DMS79 (cell line): ENCODE measurements at regions not wholly inside any gene's neighbourhood (a gene's known extent, or its start where the extent isn't known, plus 50 kb on each side); places are given as distances from the start of the nearest gene placed in this dataset.
"Not testable (repeated sequence)": the region's sequence is repeated elsewhere in the genome, so short reads cannot be mapped to it uniquely, and the experiment has no call there.

Experiments used
- DNase-seq: peaks from one replicate; lab custom pipeline; 2025; lab: John Stamatoyannopoulos, UW

DNA sequence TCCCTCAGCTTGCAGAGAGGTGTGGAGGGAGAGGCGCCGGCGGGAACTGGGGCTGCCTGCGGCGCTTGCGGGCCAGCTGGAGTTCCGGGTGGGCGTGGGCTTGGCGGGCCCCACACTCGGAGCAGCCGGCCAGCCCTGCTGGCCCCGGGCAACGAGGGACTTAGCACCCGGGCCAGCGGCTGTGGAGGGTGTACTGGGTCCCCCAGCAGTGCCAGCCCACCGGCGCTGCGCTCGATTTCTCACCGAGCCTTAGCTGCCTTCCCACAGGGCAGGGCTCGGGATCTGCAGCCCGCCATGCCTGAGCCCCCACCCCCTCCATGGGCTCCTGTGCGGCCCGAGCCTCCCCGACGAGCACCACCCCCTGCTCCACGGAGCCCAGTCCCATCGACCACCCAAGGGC, 133.5 kb upstream of the NRP1 start:
- not testable (repeated sequence) for DNase-seq

DNA sequence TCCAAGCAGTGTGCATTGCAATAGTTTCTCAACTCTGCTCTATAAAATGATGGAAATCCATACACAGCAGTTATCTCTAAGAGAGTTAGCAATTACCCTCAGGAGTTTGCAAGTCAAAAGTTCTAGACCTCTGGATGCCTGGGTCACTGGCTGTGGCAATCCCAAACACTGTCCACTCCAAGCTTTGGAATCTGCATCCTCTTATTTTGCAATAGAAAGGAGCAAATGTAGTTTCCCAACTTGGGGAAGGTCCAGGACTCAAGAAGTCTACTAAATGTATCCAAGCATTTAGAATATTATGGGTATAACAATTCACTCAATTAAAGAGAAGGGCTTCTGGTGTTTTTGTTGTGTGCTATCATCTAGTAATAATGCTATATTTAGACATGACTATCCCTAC, 131.3 kb upstream of the NRP1 start:
- DNase-seq: no peak

DNA sequence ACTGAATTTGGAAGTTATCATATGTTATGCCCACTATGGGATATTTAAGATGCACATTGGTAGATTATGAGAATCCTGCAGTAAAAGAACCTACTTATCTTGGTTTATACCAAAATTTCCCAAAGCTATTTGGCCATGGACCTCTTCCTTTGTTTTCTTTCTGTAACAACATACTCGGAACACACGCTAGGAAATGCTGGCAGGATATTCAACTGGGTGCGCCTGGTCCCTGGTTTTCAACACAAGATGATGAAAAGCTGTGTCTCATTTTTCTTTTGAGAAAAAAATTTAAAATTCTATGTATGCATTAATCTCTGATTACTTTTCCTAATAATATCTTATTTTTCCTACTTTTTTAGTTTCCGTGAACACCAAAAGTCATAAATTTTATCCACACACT, 128.5 kb upstream of the NRP1 start:
- DNase-seq: no peak

DNA sequence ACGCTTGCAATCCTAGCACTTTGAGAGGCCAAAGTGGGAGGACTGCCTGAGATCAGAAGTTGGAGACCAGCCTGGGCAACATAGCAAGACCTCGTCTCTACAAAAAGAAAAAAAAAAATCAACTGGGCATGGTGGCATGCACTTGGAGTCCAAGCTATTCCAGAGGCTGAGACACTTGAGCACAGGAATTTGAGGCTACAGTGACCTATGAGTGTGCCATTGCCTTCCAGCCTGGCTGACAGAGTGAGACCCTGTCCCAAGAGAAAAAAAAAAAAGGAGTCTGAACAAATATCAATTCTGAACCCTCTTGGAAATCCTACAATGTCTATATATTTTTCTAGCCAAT, 126.8 kb upstream of the NRP1 start:
- DNase-seq: no peak

DNA sequence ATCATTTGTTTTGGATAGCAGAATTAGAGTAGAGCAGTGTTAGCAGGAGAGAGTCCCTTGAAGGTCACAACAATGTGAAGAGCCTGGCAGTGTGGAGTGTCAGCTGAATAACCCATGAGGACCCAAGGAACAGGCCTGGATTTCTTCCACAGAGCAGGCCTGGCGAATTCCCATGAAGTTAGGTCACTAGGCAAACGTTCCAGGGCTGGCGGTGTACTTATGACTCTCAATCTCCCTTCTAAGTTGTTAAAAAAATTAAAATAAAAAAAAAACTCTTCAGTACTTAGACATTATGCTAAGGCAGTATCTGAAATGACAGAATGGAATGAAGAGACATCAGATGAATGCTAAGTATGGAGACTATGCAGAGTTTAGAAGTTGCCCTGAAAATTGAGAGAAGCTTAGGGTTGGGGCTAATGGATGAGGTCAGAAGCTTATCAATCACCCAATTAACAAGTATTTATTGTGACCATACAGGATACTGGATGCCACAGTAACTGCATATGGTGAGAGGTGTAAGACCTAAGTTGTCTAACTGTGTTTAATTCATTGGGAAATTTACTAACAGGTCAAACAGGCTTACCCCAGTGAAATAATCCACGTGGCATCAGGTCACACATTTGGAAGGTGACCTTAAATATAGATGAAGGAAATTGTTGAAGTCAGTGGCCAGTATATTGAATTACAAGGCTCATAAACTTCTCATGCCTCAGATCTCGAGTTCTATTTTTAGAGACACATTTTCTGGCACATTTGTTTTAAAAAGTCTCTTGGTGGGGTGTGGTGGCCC, 126.2 kb upstream of the NRP1 start:
- no peak for DNase-seq

DNA sequence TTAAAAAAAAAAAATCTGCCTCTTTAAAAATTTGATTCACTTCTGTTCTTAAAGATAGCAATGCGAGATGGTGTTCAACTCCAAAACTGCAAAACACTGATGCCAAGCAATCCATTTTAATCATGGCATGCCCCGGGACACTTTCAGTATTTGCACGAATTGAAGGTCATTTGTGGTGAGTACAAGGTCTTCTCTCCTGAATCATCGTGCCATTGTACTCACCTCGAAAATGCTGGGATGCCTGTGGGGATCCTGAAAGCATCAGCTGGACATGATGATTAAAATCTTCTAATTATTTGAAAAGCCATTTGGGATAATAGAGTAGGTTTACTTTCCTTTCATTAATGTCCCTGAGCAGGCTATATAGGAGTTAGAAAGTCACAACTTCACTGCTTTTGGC, 125.1 kb upstream of the NRP1 start:
- DNase-seq: no peak

DNA sequence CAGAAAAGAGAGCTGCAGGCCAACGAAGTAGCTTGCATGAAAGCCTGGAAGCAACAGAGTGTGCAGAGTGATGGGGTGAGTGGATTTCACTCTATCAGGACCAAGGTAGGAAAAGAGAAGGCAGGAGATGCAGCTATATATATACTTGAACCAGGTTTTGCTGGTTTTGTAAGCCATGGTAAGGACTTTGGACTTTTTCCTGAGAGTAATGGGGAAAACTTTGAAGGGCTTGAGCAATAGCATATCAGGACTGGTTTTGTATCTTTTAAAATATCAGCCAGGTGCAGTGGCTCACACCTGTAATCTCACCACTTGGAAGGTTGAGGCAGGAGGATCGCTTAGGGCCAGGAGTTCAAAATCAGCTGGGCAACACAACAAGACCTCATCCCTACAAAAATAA, 120.6 kb upstream of the NRP1 start:
- DNase-seq: no peak

DNA sequence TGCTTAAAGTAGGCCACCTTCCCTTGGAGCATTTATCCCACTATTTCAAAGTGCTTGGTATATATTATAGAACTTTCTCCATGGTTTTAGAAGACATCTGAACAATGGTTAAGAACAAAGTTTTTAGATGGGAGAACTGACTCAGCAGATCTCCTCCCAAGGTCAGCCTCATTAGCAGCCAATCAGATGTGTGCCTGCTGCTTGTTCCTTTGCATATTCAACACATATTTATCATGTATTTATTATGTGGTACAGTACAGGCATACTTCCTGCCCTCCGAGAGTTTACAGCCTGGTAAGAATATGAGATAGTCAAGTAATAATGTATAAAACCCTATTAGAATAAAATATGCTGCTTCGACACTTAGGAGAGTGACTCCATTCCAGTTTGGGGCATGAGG, 120.1 kb upstream of the NRP1 start:
- no peak for DNase-seq

DNA sequence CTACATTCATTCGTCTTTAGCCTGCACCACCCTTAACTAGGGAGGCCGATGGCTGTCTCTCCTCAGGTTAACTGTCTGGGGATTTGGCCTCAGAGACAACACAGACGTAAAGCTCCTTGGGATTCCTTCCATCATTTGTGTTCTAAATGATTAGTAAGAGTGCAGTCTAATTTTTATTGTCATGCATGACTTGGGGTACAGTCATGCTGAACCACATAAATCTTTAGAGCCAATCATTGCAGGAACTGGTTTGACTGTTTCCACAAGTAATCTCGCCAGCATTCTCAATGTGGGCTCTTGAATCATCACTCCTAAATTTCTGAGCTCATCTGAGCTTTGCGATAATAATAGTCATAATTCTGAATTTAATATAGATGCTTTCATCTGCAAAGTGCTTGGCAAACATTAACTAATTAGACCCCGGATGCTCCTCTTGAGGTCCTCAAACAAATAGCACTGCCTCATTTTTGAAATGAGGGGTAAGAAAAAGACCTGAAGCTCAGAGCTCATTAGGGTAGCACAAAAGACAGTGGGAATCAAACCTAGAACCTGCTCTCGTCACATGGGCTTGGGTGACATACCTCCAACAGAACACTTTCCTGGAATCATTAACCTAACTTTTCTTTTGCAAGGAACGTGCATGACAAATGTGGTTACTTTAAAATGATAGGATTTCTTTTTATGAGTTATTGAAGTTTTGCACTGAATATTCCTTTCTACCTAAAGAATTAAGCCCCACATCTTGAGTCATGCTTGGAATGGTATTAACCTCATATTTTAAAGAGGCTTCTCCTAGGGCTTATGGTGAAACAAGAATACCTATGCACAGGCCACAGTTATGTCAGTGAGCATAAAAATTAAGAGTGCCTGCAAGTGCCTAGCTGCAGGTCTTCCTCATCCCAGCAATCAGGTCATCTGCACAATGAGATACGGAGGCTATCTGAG, 118.9 kb upstream of the NRP1 start:
- DNase-seq: peak; percentile 70

DNA sequence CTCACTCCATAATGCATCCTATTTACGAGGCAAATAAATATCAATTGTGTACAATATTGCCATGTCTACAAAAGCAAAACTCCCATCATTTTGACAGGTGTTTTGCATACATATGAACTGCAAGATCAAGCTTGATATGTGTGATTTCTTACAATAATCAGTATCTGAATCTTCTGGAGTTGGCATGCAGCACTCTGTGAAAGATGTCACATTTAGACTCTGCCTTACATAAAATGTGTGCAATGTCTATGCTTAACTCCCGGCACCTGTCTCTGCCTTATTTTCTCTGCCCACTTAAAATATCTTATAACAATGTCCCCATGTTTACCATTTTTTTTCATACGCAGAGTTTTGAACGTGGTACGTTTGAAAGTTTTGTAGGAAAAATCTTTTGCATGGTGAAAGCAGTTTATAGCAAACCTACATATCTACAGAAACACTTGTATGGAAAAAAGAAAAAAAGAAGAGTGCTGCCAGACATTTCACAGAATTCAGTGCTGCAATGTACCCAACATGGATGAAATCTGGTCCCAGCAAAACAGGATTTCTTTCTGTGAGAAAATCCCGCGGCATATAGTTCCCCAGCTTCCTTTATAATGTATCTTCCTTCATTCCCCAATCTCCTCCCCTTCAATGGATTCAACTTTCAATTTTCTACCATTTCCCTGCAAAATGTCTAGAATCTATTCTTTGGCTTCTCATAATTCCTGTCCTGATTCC, 114.1 kb upstream of the NRP1 start:
- no peak for DNase-seq

DNA sequence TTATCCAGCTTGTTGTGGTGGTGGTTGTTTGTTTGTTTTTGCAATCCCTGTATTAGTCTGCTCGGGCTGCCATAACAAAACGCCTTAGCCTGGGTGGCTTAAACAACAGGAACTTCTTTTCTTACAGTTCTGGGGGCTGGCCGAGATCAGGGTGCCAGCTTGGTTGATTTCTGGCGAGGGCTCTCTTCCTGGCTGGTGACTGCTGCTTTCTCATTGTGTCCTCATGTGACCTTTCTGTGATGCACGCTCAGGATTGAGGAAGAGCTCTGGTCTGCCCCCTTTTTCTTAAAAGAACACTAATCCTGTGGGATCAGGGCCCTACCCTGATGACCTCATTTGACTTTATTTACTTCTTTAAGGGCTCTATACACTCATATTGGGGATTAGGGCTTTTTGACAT, 107.1 kb upstream of the NRP1 start:
- no peak for DNase-seq

DNA sequence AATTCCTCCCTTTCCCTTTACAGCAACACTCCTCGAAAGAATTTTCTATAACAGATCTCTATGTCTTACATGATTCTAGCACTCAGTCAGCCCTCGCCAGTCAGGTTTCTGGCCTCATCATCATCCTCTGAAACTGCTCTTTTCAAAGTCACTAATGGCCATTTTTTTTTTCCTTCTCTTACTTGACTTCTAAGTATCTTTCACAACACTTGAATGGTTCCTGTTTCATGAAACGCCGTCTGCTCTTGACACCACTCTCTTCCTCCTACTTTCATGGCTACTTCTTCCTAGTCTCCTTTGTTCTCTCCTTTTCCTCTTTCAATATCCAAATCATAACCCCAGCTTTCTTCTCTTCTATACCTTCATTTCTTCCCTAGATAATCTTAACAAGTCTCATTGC, 100.5 kb upstream of the NRP1 start:
- DNase-seq: no peak

DNA sequence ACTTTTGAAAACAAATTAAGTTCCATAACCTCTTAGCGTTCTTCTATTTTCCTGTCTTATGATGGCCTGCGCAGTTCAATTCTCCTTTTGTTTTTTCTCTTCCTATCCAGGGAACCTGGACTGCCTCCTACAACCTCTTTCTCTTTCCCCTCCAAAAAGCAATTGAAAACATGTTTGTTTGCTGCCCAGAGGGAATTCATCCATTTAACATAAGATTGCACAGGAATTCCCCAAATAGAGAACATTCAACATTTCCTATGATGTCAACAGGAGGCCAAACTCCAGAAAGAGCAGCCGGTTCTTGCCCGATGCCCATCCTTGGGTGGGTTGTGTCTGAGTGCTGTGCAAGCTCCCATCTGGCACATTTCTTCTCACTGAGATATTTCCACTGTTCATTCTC, 94.2 kb upstream of the NRP1 start:
- DNase-seq: no peak

DNA sequence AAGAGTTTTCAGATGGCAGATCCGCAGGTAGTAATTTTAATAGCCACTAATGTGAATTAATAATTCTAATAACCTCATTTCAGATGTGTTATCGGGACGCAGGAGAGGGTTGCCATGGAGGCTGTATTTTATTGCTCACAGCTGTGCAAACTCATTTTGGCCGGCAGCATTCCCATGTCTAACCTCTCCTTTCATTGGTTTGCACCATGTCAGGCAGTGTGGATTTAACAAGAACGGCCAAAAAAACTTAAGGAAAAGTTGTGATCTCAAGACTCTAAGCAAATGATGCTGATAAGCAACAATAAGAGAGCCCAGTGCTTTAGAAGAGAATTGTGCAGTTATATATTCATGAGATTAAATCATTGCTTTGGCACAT, 88.7 kb upstream of the NRP1 start:
- no peak for DNase-seq

DNA sequence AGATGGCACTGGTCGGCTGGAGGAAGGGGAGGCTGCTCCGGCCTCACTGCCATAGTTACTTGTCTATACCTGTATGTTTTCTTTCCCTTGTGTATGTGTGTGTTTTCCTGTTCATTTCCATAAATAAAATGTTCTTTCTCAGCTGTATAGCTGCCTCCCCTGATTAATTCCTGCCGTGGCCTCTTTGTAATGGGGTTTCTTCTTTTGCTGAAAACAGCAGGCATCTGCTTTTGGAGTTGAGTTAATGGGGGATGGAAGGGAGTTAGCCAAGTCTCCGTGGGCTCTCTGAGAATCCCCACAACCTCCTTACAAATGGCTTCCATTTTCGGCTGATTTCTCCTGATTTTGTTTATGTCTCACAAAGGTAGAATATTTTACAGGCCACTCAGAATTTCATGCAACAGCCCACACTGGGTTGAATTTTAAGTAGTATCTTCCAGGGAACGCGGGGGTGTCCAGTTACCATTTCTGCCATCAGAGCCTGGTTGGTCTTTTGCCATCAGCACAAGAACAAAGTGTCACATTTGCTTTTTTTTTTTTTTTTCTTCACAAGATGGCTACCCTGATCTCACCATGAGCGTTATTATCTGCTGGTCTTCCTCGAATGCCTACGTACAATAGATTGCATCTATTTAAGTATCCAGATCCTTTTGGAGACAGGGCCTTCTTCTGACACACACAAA, 88.1 kb upstream of the NRP1 start:
- no peak for DNase-seq

DNA sequence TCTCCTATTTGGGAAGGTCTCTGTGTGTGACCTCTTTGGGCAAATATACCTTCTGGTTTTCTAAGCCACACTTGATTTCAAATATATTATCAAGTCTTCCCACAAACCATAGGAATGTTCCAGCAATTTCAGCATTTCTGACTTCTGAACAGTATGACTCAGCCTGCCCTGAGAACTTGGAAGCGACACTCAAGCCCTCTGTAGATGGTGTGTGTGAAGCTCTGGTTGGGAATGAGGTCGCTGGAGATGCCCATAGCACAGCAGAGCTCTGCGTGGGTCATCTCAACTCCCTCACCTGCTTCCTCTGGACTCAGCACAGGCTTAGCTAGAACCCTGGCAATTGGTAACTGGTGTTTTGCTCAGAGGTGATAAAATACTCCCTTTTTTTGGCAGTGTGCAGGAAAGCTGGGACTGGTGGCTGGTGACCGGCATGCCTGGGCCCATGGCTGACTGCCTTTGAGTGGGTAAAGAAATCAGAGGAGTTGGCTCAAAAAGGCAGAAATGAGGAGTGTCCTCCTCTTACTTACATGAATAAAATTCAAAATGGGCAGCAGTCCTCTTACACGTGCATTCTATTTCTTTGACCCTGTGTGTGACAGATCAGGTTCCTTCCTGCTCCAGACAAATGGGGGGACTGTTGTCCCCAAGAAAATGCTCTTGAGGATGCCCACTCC, 87.5 kb upstream of the NRP1 start:
- DNase-seq: no peak

DNA sequence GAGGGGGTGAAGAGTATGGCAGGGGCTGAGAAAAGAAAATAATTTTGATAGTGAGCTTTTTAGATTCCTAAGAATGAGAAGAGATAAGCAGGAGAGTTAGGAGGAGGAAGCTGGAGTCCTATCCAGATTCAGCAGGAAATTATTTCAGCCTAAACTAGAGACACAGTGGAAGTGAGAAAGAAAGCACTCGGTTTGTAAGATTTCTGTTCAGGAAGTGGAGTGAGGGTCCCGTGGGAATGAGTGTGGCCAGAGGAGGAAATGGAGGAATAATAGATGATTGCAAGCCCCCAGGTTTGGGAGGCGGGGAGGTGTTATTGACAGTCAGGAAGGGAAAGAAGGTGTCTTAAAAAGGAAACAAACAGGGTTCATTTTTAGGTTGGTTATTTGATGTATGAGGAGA, 84.8 kb upstream of the NRP1 start:
- no peak for DNase-seq

DNA sequence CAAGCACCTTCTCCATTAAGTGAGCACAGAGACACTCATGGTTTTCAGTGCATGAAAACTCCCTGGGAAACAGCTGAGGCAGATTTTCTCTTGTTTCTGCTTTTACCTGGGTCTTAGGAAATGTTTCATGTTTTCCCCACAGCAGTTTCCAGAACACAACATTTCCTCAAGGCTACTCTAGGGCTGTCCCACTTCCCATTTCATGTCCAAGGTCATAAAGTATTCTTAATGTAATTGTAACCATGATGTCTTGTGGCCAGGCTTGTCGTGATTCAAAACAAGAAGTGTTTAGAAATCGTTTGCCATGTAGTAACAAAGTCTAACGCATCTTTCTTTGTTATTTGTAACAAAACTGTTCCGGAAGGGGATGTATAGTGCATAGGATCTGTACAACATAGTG, 83.8 kb upstream of the NRP1 start:
- no peak for DNase-seq

DNA sequence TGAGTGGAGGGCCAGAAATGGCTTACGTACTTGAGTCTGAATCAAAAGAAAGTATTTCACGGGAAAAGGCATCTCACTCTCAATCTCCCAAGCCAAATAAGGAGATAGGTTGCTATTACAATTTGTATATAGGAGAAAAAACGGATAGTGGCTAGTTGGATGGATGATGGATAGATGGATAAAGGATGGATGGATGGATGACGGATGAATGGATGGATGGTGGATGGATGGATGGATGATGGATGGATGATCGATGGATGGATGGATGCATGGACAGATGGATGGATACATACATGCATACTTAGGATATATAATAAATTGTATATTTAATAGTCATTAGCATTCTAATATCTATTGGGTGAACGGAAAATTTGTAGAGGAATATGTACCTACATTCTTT, 82.2 kb upstream of the NRP1 start:
- no peak for DNase-seq

DNA sequence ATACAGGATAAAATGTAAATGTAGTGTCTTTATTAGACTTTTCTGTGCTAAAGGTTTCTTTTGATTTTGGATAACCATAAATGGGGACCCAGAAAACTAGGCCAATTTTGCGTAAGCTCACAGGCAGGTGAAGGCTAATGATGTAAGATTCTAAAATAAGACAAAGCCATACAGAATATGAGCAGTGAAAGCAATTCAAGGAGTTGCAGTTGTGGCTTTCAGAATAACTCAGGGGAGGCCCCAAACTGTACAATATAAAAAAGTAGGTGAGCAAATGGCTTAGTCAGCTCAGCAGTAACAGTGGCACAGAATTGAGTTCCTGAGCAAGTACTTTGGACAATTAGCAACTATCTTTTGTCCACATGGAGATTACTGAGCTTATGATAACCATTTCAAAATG, 81.7 kb upstream of the NRP1 start:
- no peak for DNase-seq

DNA sequence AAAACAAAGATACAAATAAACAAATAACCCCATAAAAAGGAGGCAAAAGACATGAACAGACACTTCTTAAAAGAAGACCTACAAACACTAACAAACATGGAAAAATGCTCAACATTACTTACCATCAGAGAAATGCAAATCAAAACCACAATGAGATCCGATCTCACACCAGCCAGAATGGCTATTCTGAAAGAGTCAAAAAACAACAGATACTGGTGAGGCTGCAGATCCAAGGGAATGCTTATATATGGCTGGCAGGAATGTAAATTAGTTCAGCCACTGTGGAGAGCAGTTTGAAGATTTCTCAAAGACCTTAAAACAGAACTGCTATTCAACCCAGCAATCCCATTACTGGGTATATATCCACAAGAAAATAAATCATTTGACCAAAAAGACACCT, 80.4 kb upstream of the NRP1 start:
- DNase-seq: no peak
